ENCODE measurements at regions not wholly inside any gene's neighbourhood (a gene's known extent, or its start where the extent isn't known, plus 50 kb on each side); places are given as distances from the start of the nearest gene placed in this dataset.

GRCh38 chr7:49112647-49113046, 188.3 kb downstream of the CDC14C start:
- Histone ChIP-seq H3K4me3 (no peak overlapping the region), H3K36me3 (no peaks in the 10 kb centered on the region), H3K4me1 (no peaks in the 10 kb centered on the region), H3K27me3 (no peaks in the 10 kb centered on the region), H3K27ac (no peak overlapping the region), H3K9me3 (peaks cover 0 to 10% (median 0%) of the 10 kb centered on the region in 4 donors)
- TF ChIP-seq CTCF (IDR thresholded peaks at IDR 0.05) (no peak), EP300 (IDR thresholded peaks at IDR 0.05) (no peak), POLR2A (IDR thresholded peaks at IDR 0.05) (no peak)
- WGBS, 2 donors, result 77 to 80% methylated on average over 5 of the region's 5 CpGs
- DNase-seq (ENCODE audit: low spot score in 2 of 2), result no peak

GRCh38 chr7:49119706-49120105, 195.4 kb downstream of the CDC14C start:
- no peak overlapping the region for H3K4me3 ChIP-seq
- no peaks in the 10 kb centered on the region for H3K36me3 ChIP-seq
- TF ChIP-seq POLR2A (IDR thresholded peaks at IDR 0.05), result no peak
- TF ChIP-seq CTCF (IDR thresholded peaks at IDR 0.05), result no peak
- no peak for TF ChIP-seq EP300 (IDR thresholded peaks at IDR 0.05)
- H3K27ac ChIP-seq, result no peak overlapping the region
- no peak for DNase-seq (ENCODE audit: low spot score in 2 of 2)
- no peaks in the 10 kb centered on the region for H3K27me3 ChIP-seq
- H3K4me1 ChIP-seq, result no peaks in the 10 kb centered on the region
- no peaks in the 10 kb centered on the region for H3K9me3 ChIP-seq
- 81 to 83% methylated on average over 2 of the region's 2 CpGs for WGBS, 2 donors

GRCh38 chr7:49125246-49125645, 200.9 kb downstream of the CDC14C start:
- Histone ChIP-seq H3K9me3 (no peaks in the 10 kb centered on the region), H3K4me1 (no peaks in the 10 kb centered on the region), H3K4me3 (no peak overlapping the region), H3K27me3 (no peaks in the 10 kb centered on the region), H3K36me3 (no peaks in the 10 kb centered on the region), H3K27ac (no peak overlapping the region)
- 61 to 62% methylated on average over 3 of the region's 3 CpGs for WGBS, 2 donors
- TF ChIP-seq POLR2A (IDR thresholded peaks at IDR 0.05) (no peak), EP300 (IDR thresholded peaks at IDR 0.05) (no peak), CTCF (IDR thresholded peaks at IDR 0.05) (no peak)
- DNase-seq (ENCODE audit: low spot score in 2 of 2), result no peak

GRCh38 chr7:49127359-49127913, 203.1 kb downstream of the CDC14C start:
- Histone ChIP-seq H3K4me3 (no peak overlapping the region), H3K27me3 (no peaks in the 10 kb centered on the region), H3K4me1 (no peaks in the 10 kb centered on the region), H3K36me3 (no peaks in the 10 kb centered on the region), H3K27ac (no peak overlapping the region), H3K9me3 (no peaks in the 10 kb centered on the region)
- TF ChIP-seq CTCF (IDR thresholded peaks at IDR 0.05) (no peak), EP300 (IDR thresholded peaks at IDR 0.05) (no peak), POLR2A (IDR thresholded peaks at IDR 0.05) (no peak)
- 24 to 34% methylated on average over 5 of the region's 5 CpGs for WGBS, 2 donors
- DNase-seq (ENCODE audit: low spot score in 2 of 2), result no peak

GRCh38 chr7:49137978-49138377, 213.6 kb downstream of the CDC14C start:
- no peaks in the 10 kb centered on the region for H3K27me3 ChIP-seq
- no peak overlapping the region for H3K27ac ChIP-seq
- no peak overlapping the region for H3K4me3 ChIP-seq
- DNase-seq (ENCODE audit: low spot score in 2 of 2), result no peak
- 75 to 84% methylated on average over 1 of the region's 1 CpG for WGBS, 2 donors
- TF ChIP-seq POLR2A (IDR thresholded peaks at IDR 0.05), result no peak
- no peaks in the 10 kb centered on the region for H3K9me3 ChIP-seq
- H3K4me1 ChIP-seq, result no peaks in the 10 kb centered on the region
- H3K36me3 ChIP-seq, result no peaks in the 10 kb centered on the region

GRCh38 chr7:49150486-49150885, 226.1 kb downstream of the CDC14C start:
- DNase-seq (ENCODE audit: low spot score in 2 of 2), result no peak
- WGBS, 2 donors, result 55% methylated on average over 3 of the region's 3 CpGs
- no peak for TF ChIP-seq POLR2A (IDR thresholded peaks at IDR 0.05)
- TF ChIP-seq EP300 (IDR thresholded peaks at IDR 0.05), result no peak
- no peak for TF ChIP-seq CTCF (IDR thresholded peaks at IDR 0.05)
- no peaks in the 10 kb centered on the region for H3K36me3 ChIP-seq
- H3K4me3 ChIP-seq, result no peak overlapping the region
- H3K27ac ChIP-seq, result no peak overlapping the region
- no peaks in the 10 kb centered on the region for H3K27me3 ChIP-seq
- H3K9me3 ChIP-seq, result no peaks in the 10 kb centered on the region
- no peaks in the 10 kb centered on the region for H3K4me1 ChIP-seq
